GM19240 (cell line): ENCODE measurements at regions not wholly inside any gene's neighbourhood (a gene's known extent, or its start where the extent isn't known, plus 50 kb on each side); places are given as distances from the start of the nearest gene placed in this dataset.

ENCODE experiments used
- DNase-seq: peaks from one replicate; pipeline ENCODE4 v3.0.0; 2011; ENCODE audit warnings: low spot score; ENCODE audit not compliant: insufficient read length

DNA sequence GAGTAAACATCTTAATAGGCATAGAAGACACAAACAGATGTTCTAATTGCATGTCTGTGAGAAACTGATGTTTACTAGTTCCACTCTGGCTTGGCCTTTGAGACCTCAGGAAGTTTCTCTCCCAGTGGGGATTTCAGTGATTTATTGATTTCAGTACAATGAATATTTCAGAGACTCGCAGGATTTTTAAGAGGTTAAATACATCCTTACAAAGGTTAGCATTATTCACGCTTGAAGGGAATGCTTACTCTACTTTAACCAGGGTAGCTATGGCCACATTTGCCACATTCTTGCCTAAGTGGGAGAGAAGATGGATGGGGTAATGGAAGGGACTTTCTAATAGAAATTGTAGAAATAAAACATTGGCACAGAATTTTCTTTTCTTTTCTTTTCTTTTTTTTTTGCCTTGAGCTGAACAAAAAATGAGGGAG lies 480.1 kb downstream of the SPRY1 start:
- no peak for DNase-seq

DNA sequence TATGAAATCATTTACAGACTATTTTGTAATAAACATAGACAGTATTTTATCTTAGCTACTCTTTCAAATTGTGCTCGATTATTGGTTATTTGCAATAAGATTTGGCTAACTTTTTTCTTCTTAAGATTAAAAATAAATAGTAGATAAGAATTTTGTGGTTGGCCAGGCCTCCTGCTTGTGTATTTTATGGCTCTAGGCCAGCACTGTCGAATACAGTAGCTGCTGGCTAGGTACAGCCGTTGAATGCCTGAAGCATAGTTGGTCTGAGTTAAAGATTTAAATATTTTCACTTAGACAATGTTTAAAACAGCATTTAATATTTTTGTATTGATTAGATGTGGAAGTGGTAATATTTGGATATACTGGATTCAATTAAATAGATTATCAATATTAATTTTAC lies 481.0 kb downstream of the SPRY1 start:
- no peak for DNase-seq

DNA sequence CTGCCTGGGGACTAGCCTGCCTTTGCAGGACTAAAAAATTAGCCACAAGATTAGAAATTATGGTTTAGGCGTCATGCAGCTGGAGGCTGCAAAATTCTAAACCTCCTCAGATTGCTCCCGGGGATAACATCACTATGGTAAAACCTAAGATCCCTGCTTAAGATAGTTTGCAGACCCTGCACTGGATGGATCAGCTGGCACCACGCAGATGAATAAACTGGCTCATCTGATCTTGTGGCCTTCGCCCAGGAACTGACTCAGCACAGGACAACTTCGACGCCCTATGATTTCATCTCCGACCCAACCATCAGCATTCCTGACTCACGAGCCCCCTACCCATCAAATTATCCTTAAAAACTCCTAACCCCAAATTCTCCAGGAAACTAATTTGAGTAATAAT lies 482.4 kb downstream of the SPRY1 start:
- DNase-seq: no peak

- no peak for DNase-seq
Measured at GRCh38 chr4:123880631-123881030, 484.0 kb downstream of the SPRY1 start.

GRCh38 chr4:123884922-123885321 lies 488.3 kb downstream of the SPRY1 start:
- no peak for DNase-seq

GRCh38 chr4:123889507-123889906 lies 492.9 kb downstream of the SPRY1 start:
- no peak for DNase-seq

GRCh38 chr4:123890889-123891288 lies 494.3 kb downstream of the SPRY1 start:
- no peak for DNase-seq

DNA sequence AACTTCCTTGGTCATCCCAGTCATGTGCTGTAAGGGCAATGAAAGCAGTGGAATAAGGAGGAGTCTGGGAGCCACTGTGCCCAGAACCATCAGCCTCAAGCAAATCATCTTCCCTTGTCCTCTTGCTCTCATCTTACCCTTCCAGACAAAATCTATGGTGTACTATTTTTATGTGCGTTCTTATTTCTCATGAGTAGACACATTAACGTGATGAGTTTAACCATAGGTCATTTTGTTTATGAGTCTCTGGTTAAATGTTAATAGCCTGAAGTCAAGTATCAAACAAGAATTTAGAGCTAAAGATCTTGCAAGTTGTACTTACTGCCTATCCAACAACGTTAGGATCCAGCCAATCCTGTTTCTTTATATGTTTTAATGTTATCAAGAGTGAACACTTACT lies 495.3 kb downstream of the SPRY1 start:
- no peak for DNase-seq

GRCh38 chr4:123892368-123892976 lies 495.9 kb downstream of the SPRY1 start:
- DNase-seq: no peak

- DNase-seq: no peak
Measured at GRCh38 chr4:123893011-123893981, 496.7 kb downstream of the SPRY1 start.

- DNase-seq: no peak
Measured at GRCh38 chr4:123896446-123897071, 500.0 kb downstream of the SPRY1 start.

- no peak for DNase-seq
Measured at GRCh38 chr4:123898946-123899666, 502.5 kb downstream of the SPRY1 start.

DNA sequence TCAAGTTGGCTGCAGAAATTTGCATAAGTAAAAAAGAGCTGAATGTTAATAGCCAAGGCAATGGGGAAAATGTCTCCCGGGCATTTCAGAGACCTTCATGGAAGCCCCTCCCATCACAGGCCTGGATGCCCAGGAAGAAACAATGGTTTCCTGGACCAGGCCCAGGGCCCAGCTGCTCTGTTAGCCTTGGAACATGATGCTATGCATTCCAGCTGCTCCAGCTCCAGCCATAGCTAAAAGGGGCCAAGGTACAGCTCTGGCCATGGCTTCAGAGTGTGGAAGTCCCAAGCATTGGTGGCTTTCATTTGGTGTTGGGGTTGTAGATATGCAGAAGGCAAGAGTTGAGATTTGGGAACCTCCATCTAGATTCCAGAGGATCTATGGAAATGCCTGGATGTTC lies 508.3 kb downstream of the SPRY1 start:
- DNase-seq: no peak

GRCh38 chr4:123913598-123913997 lies 517.0 kb downstream of the SPRY1 start:
- DNase-seq: no peak

- no peak for DNase-seq
Measured at GRCh38 chr4:123916821-123917220, 520.2 kb downstream of the SPRY1 start.

DNA sequence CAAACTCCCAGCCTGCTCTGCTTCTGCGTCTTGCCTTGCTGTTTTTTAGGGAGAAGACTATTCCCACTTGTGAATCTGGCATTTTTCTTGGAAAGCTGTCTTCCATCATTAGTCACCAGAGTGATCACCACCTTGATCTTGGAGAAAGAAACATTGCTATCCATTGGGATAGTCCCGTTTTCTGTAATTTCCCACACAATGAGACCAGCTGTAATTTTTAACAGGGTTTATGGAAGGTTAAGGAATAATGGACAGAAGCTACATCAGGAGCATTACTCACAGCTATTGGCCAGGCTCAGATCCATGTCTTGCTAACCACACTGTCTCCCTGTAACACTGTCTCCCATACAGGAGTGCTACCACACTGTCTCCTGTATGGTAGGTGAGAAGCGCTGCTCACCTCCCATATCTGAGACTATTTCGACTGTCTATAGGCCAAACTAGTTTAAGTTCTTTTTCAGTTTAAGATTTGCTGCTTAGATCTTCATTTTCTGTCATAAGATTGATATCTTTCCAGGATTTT lies 523.0 kb downstream of the SPRY1 start:
- no peak for DNase-seq

- DNase-seq: no peak
Measured at GRCh38 chr4:123921339-123921738, 524.7 kb downstream of the SPRY1 start.

GRCh38 chr4:123922847-123923246 lies 526.3 kb downstream of the SPRY1 start:
- DNase-seq: no peak

GRCh38 chr4:123924536-123924935 lies 527.9 kb downstream of the SPRY1 start:
- DNase-seq: no peak

GRCh38 chr4:123929565-123929964 lies 533.0 kb downstream of the SPRY1 start:
- DNase-seq: no peak

DNA sequence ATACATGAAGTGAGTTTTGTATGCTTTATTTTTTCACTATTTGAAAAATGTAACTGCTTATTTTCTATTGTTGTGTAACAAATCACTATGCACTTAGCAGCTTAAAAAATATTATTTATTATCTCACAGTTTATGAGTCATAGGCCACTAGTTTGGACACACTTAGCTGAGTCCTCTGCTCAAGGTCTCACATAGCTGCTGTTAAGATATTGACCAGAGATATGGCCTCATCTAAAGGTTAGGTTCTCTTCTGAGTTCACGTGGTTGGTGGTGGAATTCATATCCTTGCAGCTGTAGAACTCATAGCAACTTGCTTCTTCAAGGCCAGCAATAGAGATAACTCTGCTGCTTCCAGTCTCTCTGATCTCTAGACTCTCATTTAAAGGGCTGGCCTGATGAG lies 534.4 kb downstream of the SPRY1 start:
- DNase-seq: no peak
